ENCODE measurements at regions not wholly inside any gene's neighbourhood (a gene's known extent, or its start where the extent isn't known, plus 50 kb on each side); places are given as distances from the start of the nearest gene placed in this dataset.

DNA sequence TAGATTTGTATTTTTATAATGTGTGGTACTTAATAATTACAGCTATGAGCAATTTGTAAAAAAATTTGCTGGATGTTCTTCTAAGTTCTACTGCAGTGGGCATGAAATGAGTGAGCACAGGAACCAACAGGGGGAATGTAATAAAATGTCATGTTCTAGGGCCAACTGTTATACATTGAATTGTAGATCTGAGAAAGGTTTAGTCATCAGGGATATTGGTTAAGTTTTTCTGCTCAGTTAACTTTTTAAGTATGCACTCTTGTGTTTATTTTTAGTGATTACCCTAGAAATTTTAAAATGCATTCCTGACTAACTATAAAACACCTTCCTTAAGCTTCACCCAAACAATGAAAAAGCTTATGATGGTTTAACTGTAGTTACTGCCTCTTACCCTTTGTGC, 101.8 kb downstream of the CAND1 start:
- TF ChIP-seq CTCF (optimal IDR thresholded peaks at IDR 0.05 in 1 of 3, IDR thresholded peaks at IDR 0.05 in 1 of 3, conservative IDR thresholded peaks at IDR 0.05 in 1 of 3; ENCODE audit: extremely low read depth in 1 of 3, insufficient read depth in 2 of 3, low read length in 3 of 3), result no peak
- TF ChIP-seq EZH2 (IDR thresholded peaks at IDR 0.05; ENCODE audit: low read length), result no peak

Measured in keratinocyte (primary cell).